Body of pancreas (tissue), 4 donors: ENCODE measurements at regions not wholly inside any gene's neighbourhood (a gene's known extent, or its start where the extent isn't known, plus 50 kb on each side); places are given as distances from the start of the nearest gene placed in this dataset.

ENCODE experiments used
- ATAC-seq: fragments of 150-250 bp; one replicate; pipeline ENCODE4 v1.9.1; 2016
- DNase-seq, 4 donors: peaks; one replicate each; pipeline ENCODE4 v3.0.0-alpha.2; 2019
- H3K27ac ChIP-seq, 4 donors: fragments of 200-600 bp; sonication (generic); 1 replicate in 3 of 4; 2 replicates in 1 of 4; pipeline versions ENCODE4 v1.5.1 to v1.6.1; 2016 to 2019; ENCODE audit warnings: mild to moderate bottlenecking in 1 of 4, mixed read lengths in 1 of 4, moderate library complexity in 1 of 4
- H3K27me3 ChIP-seq, 2 donors: fragments of 200-600 bp; sonication (generic); one replicate each; pipeline ENCODE4 v1.6.0; 2016; ENCODE audit warnings: mild to moderate bottlenecking in 1 of 2
- H3K36me3 ChIP-seq, 2 donors: fragments of 200-600 bp; sonication (generic); replicated peaks in 1 of 2; 2 replicates each; pipeline ENCODE4 v1.5.1; 2016; ENCODE audit warnings: low read depth in 2 of 2; ENCODE audit not compliant: insufficient read depth in 1 of 2
- H3K4me1 ChIP-seq: fragments of 200-600 bp; sonication (generic); one replicate; pipeline ENCODE4 v1.6.0; 2016
- H3K4me3 ChIP-seq, 2 donors: fragments of 200-600 bp; sonication (generic); 1 replicate in 1 of 2; 2 replicates in 1 of 2; pipeline ENCODE4 v1.5.1; 2016 to 2019
- H3K9me3 ChIP-seq, 3 donors: fragments of 200-600 bp; sonication (generic); 1 replicate in 2 of 3; 2 replicates in 1 of 3; pipeline ENCODE4 v1.5.1; 2016
- POLR2A ChIP-seq, 3 donors: fragments of 450-650 bp; IDR thresholded peaks; one replicate each; pipeline ENCODE4 v1.6.1; 2016; ENCODE audit warnings: antibody characterized with exemption in 3 of 3, mild to moderate bottlenecking in 2 of 3
- WGBS, 2 donors: methylation state at CpG; one replicate each; pipeline ENCODE4 v1.1.5; 2017; 5-methylcytosine and 5-hydroxymethylcytosine counted together
- intact Hi-C: fragments of 100-400 bp; cut with DNase I; formaldehyde crosslinking; loops from one replicate; pipeline ENCODE4 v1.15.1; 2023
- TF ChIP-seq, protein P1 (sequence below), 7 experiments: fragments of 450-650 bp in 4 of 7; fragments of 200-600 bp in 3 of 7; sonication (generic) in 3 of 7; IDR thresholded peaks; one replicate each; pipeline ENCODE4 v1.5.1; 2016 to 2019; ENCODE audit warnings: antibody characterized with exemption in 7 of 7

DNA sequence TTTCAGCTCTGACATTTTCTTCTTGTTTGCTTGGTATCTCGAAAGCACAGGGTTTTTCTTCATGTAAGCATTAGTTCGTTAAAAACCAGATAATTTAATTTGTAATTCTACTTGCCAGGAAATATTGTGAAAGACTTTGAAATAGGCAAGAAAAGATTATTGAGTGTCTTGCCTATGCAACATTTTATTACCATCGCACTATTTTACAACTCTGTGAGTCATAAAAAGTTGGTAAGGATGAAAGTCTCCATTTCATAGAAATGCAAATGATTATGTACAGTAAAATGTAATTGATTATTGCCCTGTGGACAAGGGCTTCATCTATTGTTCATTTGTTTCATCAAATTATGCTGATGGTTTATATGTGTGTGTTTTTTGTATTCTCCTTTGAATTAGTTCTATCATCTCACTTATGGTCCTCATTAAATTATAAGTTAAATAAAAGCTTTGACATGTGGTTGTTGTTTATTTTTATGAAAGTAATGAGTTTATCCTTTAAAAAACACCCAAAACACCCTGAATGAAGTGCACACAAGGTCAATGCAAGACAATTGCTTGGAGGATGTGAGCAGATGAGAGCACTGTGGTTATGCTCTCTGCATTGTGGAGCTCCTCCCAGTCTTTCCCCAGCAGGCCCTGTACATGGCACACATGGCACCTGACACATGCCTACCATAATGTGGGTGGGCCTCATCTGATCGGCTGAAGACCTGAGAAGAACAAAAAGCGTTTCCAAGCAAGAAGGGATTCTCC, 230.8 kb downstream of the CXCL12 start:
- ATAC-seq (no peak), DNase-seq (no peak)
- no peaks in the 10 kb centered on the region for H3K4me1 ChIP-seq
- TF ChIP-seq, protein P1, sequence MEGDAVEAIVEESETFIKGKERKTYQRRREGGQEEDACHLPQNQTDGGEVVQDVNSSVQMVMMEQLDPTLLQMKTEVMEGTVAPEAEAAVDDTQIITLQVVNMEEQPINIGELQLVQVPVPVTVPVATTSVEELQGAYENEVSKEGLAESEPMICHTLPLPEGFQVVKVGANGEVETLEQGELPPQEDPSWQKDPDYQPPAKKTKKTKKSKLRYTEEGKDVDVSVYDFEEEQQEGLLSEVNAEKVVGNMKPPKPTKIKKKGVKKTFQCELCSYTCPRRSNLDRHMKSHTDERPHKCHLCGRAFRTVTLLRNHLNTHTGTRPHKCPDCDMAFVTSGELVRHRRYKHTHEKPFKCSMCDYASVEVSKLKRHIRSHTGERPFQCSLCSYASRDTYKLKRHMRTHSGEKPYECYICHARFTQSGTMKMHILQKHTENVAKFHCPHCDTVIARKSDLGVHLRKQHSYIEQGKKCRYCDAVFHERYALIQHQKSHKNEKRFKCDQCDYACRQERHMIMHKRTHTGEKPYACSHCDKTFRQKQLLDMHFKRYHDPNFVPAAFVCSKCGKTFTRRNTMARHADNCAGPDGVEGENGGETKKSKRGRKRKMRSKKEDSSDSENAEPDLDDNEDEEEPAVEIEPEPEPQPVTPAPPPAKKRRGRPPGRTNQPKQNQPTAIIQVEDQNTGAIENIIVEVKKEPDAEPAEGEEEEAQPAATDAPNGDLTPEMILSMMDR (IDR thresholded peaks at IDR 0.05), result no peak
- TF ChIP-seq POLR2A (IDR thresholded peaks at IDR 0.05), result no peak
- H3K27me3 ChIP-seq, result no peaks in the 10 kb centered on the region
- H3K9me3 ChIP-seq, result no peaks in the 10 kb centered on the region
- no peaks in the 10 kb centered on the region for H3K36me3 ChIP-seq
- H3K4me3 ChIP-seq, result no peak overlapping the region
- H3K27ac ChIP-seq, result no peak overlapping the region
- intact Hi-C loops, result no loop called here
- WGBS, 2 donors, result 84 to 85% methylated on average over 5 of the region's 5 CpGs

DNA sequence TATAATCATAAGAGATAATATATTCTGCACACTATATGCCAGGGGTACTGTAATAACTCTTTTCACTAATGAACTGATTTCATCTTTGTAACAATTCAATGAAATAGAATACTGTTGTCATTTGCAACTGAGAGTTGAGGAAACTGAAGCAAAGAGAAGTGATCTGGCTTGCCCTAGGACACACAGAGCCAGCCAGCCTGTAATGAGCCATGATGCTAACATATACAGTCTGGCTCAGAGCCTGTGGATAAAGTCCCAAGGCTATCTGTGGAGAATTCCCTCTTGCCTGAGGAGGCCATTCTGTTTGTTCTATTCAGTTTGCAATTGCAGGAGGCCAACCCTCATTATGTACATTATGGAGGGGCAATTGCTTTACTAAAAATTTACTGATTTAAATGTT, 241.3 kb downstream of the CXCL12 start:
- no peak overlapping the region for H3K27ac ChIP-seq
- TF ChIP-seq POLR2A (IDR thresholded peaks at IDR 0.05), result no peak
- TF ChIP-seq, protein P1 (IDR thresholded peaks at IDR 0.05), result no peak
- no peaks in the 10 kb centered on the region for H3K4me1 ChIP-seq
- no peak overlapping the region for H3K4me3 ChIP-seq
- no peaks in the 10 kb centered on the region for H3K36me3 ChIP-seq
- ATAC-seq, result no peak
- no peaks in the 10 kb centered on the region for H3K9me3 ChIP-seq
- no peaks in the 10 kb centered on the region for H3K27me3 ChIP-seq
- intact Hi-C loops, result no loop called here
- no peak for DNase-seq

DNA sequence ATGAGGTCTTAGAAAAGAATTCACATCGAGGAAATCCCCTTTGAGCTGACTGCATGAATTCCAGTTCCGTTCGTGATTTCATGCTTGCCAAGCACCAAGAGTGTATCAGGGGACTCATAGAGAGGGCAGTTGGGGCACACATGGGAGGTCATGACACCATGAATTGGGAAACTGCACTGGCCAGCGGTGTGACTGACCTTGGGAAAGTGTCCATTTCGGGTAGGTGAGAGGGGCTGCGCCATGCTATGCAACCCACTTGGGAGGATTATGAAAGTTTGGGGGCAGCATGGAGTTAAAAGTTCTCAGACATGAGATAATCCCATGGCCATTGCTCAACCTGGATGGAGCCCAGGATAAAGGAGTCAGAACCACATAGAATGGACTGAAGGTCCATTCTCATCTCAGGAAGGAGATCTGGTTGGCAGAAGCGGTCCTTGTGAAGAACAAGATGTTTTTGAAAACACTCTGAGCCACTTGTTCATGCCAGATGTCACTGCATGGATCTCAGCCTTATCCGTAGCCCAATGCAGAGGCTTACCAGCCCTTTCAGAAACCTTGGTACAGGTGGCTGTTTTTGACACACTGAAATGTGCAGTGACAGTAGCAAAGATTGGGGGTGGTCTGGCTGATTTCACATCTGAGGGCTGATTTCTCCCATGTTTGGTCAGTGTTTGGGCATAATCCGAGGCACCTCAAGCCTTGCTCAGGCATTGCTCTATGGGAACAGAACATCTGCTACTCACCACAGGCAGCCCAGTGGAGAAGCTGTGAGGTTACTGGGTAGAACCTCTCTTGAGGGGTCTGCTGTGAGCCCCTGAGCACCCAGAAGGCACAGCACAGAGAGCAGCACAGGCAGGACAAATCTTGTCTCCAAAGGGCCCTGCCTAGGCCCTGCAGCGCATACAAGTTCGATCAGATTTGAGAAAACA, 252.3 kb downstream of the CXCL12 start:
- ATAC-seq (peak; percentile 52), DNase-seq (peak in 3 of 4 donors; percentile 15 to 28 (median 21))
- 77 to 80% methylated on average over 11 of the region's 11 CpGs for WGBS, 2 donors
- no peak for TF ChIP-seq POLR2A (IDR thresholded peaks at IDR 0.05)
- TF ChIP-seq, protein P1 (IDR thresholded peaks at IDR 0.05), result no peak
- Histone ChIP-seq H3K4me3 (no peak overlapping the region), H3K27ac (peak overlapping the region in 3 of 4 donors; percentile 3 to 10 (median 9)), H3K27me3 (no peaks in the 10 kb centered on the region), H3K4me1 (peaks cover 10% of the 10 kb centered on the region), H3K36me3 (no peaks in the 10 kb centered on the region), H3K9me3 (no peaks in the 10 kb centered on the region)
- intact Hi-C loops, result no loop called here

DNA sequence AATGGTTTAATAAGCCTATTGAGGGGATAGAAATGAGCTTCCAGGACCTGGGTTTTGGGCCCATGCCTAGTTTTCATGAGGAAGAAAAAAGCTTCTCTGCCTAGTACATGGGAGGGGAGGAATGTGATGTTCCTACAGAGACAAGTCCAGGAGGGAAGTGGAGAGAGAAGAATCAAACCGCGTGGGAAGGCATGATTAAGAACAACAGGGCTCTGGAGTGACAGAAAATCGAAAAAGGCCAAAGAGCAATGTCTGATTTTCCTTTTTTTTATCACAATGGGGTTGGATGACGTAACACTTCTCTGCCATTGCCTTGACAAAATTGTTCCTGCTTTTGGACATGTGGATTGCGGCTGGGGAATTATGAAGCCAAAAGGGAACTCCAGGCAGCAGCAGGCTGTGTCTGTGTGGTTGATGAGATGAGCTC, 258.6 kb downstream of the CXCL12 start:
- 24 to 31% methylated on average over 5 of the region's 5 CpGs for WGBS, 2 donors
- Histone ChIP-seq H3K27ac (peak overlapping the region in 3 of 4 donors; percentile 8 to 22 (median 10)), H3K4me3 (no peak overlapping the region), H3K27me3 (no peaks in the 10 kb centered on the region), H3K4me1 (peaks cover 16% of the 10 kb centered on the region), H3K36me3 (no peaks in the 10 kb centered on the region), H3K9me3 (no peaks in the 10 kb centered on the region)
- TF ChIP-seq, protein P1 (IDR thresholded peaks at IDR 0.05), result no peak
- no peak for TF ChIP-seq POLR2A (IDR thresholded peaks at IDR 0.05)
- ATAC-seq, result peak; percentile 76
- intact Hi-C loops, result no loop called here
- DNase-seq, result peak in 2 of 4 donors; percentile 22 to 23
